ENCODE measurements at regions not wholly inside any gene's neighbourhood (a gene's known extent, or its start where the extent isn't known, plus 50 kb on each side); places are given as distances from the start of the nearest gene placed in this dataset.
A peak's percentile ranks its signal among the peaks of the same experiment; 100 is the strongest.

DNA sequence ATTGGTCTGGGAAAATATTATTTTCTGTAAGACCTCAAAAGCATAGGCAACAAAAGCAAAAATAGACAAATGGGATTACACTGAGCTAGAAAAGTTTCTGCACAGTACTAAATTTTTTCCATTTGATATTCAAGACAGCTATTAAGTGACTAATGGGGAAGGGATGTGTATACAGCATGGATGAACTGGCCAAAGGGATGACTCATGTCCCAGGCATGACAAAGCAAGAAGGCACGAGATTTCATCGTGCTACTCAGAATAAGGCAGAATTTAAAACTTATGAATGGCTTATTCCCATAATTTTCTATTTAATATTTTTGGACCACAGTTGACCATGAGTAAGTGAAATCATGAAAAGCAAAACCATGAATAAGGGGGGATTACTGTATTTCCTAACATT lies 1250.1 kb upstream of the GYPC start:
- peak; percentile 71 for TF ChIP-seq POLR2AphosphoS5 (IDR thresholded peaks at IDR 0.05)
- TF ChIP-seq, protein P1, sequence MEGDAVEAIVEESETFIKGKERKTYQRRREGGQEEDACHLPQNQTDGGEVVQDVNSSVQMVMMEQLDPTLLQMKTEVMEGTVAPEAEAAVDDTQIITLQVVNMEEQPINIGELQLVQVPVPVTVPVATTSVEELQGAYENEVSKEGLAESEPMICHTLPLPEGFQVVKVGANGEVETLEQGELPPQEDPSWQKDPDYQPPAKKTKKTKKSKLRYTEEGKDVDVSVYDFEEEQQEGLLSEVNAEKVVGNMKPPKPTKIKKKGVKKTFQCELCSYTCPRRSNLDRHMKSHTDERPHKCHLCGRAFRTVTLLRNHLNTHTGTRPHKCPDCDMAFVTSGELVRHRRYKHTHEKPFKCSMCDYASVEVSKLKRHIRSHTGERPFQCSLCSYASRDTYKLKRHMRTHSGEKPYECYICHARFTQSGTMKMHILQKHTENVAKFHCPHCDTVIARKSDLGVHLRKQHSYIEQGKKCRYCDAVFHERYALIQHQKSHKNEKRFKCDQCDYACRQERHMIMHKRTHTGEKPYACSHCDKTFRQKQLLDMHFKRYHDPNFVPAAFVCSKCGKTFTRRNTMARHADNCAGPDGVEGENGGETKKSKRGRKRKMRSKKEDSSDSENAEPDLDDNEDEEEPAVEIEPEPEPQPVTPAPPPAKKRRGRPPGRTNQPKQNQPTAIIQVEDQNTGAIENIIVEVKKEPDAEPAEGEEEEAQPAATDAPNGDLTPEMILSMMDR (IDR thresholded peaks at IDR 0.05), result no peak
